Peyer's patch (tissue), 4 donors: ENCODE measurements at regions not wholly inside any gene's neighbourhood (a gene's known extent, or its start where the extent isn't known, plus 50 kb on each side); places are given as distances from the start of the nearest gene placed in this dataset.

Experiments
- POLR2A ChIP-seq, 2 donors: fragments of 450-650 bp; IDR thresholded peaks; one replicate each; pipeline ENCODE4 v1.5.1; 2017; ENCODE audit warnings: antibody characterized with exemption in 2 of 2, mild to moderate bottlenecking in 2 of 2, moderate library complexity in 2 of 2
- TF ChIP-seq, protein P1 (sequence below), 6 experiments: fragments of 450-650 bp in 4 of 6; fragments of 200-600 bp in 2 of 6; sonication (generic) in 1 of 6; IDR thresholded peaks; one replicate each; pipeline ENCODE4 v1.5.1; 2017 to 2019; ENCODE audit warnings: antibody characterized with exemption in 6 of 6, mild to moderate bottlenecking in 3 of 6, moderate library complexity in 1 of 6

DNA sequence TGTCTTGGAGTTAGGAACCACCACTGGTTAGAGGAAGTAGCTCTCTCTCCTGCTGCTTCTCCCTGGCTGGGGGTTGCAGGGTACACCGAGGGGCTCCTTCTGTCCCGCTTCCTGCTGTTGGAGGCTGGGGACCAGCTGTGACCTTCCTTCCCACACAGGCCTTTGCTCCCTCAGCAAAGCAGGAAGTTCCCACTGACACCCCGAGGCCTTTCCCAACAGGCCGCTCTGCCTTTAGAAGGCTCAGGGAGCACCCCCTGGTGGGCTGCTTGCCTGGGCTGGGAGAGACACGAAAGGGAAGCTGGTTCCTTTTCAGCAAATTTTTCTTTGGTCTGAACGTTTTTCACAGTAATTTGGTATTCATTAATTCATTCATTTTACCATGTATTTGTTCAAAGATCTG lies 527.9 kb upstream of the B3GAT1 start:
- TF ChIP-seq, protein P1, sequence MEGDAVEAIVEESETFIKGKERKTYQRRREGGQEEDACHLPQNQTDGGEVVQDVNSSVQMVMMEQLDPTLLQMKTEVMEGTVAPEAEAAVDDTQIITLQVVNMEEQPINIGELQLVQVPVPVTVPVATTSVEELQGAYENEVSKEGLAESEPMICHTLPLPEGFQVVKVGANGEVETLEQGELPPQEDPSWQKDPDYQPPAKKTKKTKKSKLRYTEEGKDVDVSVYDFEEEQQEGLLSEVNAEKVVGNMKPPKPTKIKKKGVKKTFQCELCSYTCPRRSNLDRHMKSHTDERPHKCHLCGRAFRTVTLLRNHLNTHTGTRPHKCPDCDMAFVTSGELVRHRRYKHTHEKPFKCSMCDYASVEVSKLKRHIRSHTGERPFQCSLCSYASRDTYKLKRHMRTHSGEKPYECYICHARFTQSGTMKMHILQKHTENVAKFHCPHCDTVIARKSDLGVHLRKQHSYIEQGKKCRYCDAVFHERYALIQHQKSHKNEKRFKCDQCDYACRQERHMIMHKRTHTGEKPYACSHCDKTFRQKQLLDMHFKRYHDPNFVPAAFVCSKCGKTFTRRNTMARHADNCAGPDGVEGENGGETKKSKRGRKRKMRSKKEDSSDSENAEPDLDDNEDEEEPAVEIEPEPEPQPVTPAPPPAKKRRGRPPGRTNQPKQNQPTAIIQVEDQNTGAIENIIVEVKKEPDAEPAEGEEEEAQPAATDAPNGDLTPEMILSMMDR (IDR thresholded peaks at IDR 0.05): no peak
- no peak for TF ChIP-seq POLR2A (IDR thresholded peaks at IDR 0.05)
